ENCODE measurements at regions not wholly inside any gene's neighbourhood (a gene's known extent, or its start where the extent isn't known, plus 50 kb on each side); places are given as distances from the start of the nearest gene placed in this dataset.

GRCh38 chr11:45432910-45433309 is 146.8 kb upstream of the SYT13 start:
- BruUV-seq (replicated peaks): no TSS peak
- Histone ChIP-seq H3K9me1 (replicated peaks; ENCODE audit: control insufficient read depth, extremely low read depth, insufficient read depth, low read length) (no peaks in the 10 kb centered on the region), H3K27ac (ENCODE audit: insufficient read depth, low read depth, low read length) (no peak overlapping the region), H3K79me2 (ENCODE audit: control insufficient read depth, insufficient read depth, low read length) (no peaks in the 10 kb centered on the region), H3K27me3 (ENCODE audit: control insufficient read depth in 2 of 2, insufficient read depth in 2 of 2, low read length in 2 of 2) (peaks cover 5 to 7% of the 10 kb centered on the region in 2 experiments), H4K20me1 (replicated peaks; ENCODE audit: control insufficient read depth, extremely low read depth, insufficient read depth, low read length) (no peaks in the 10 kb centered on the region), H3K36me3 (ENCODE audit: control insufficient read depth in 2 of 2, extremely low read depth in 1 of 2, insufficient read depth in 2 of 2, low read length in 2 of 2) (no peaks in the 10 kb centered on the region), H3K4me1 (ENCODE audit: control insufficient read depth, extremely low read depth, insufficient read depth, low read length) (no peaks in the 10 kb centered on the region), H3K9ac (replicated peaks; ENCODE audit: extremely low read depth, insufficient read depth, low read length) (no peak overlapping the region), H3K9me3 (replicated peaks; ENCODE audit: control insufficient read depth, insufficient read depth, low read length) (no peaks in the 10 kb centered on the region), H3K4me3 (replicated peaks in 1 of 3; ENCODE audit: insufficient read depth in 1 of 3, low read depth in 1 of 3, low read length in 3 of 3) (no peak overlapping the region), H2AFZ (ENCODE audit: low read depth, low read length) (no peak overlapping the region), H3K4me2 (ENCODE audit: insufficient read depth, low read length) (no peak overlapping the region)
- CTCF ChIA-PET: no interaction called here
- POLR2A ChIA-PET: no interaction called here
- dilution Hi-C loops (cut with MboI; ENCODE audit: extremely low pct_ligation_motif_present, low sequenced_read_pairs) (no loop called here), intact Hi-C loops (cut with micrococcal nuclease) (no loop called here)
- DNase-seq (ENCODE audit: low read depth, low spot score): no peak
- no peak for FAIRE-seq
- TF ChIP-seq GATA2 (IDR thresholded peaks at IDR 0.05; ENCODE audit: insufficient read depth, insufficient read length, low read depth, low read length): no peak
- no peak for TF ChIP-seq MAX (IDR thresholded peaks at IDR 0.05; ENCODE audit: insufficient read depth, insufficient read length)
- TF ChIP-seq CTCF (IDR thresholded peaks at IDR 0.05; ENCODE audit: extremely low read depth in 1 of 2, insufficient read depth in 1 of 2, low read depth in 1 of 2, low read length in 2 of 2): no peak
- no peak for TF ChIP-seq POLR2AphosphoS5 (IDR thresholded peaks at IDR 0.05; ENCODE audit: insufficient read depth, low read depth, low read length)
- no peak for TF ChIP-seq JUN (IDR thresholded peaks at IDR 0.05; ENCODE audit: borderline replicate concordance, insufficient read depth, insufficient read length, low read depth)
- no peak for TF ChIP-seq MYC (IDR thresholded peaks at IDR 0.05; ENCODE audit: low read depth, low read length)
- TF ChIP-seq FOS (IDR thresholded peaks at IDR 0.05; ENCODE audit: borderline replicate concordance, insufficient read depth, low read length): no peak
- TF ChIP-seq POLR2A (IDR thresholded peaks at IDR 0.05; ENCODE audit: low read depth, low read length): no peak
- no peak for TF ChIP-seq EZH2 (IDR thresholded peaks at IDR 0.05; ENCODE audit: borderline replicate concordance, low read depth, low read length, severe bottlenecking)

Measured in endothelial cell of umbilical vein (primary cell).